Activated T-cell treated with anti-CD3 and anti-CD28 coated beads for 4 hours (primary cell): ENCODE measurements at regions not wholly inside any gene's neighbourhood (a gene's known extent, or its start where the extent isn't known, plus 50 kb on each side); places are given as distances from the start of the nearest gene placed in this dataset.

ENCODE experiments used
- DNase-seq: peaks from one replicate; pipeline ENCODE4 v3.0.0-alpha.2; 2020

- DNase-seq = no peak
These were observed 387.4 kb upstream of the KIF2A start for GRCh38 chr5:61918611-61919010.

- no peak for DNase-seq
These were observed 386.1 kb upstream of the KIF2A start for GRCh38 chr5:61919920-61920319.

- DNase-seq = no peak
These were observed 381.8 kb upstream of the KIF2A start for GRCh38 chr5:61924251-61924650.

DNA sequence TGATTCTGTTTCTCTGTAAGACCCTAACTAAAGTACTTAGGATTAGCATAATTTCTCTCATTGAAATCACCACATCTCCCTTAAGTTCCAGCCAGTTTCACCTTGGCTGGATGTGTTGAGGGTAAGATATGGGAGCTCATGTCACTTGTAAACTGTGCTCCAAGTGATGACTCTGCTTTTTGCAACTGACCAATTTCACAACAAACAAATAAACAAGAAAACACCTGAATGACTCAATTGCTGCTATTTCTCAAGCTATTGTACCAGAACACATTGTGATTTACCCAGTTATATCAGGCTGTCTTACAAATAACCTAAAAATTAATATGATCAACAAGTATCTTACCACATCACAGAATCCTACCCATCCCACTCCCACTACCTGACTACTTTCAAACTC lies 379.1 kb upstream of the KIF2A start:
- DNase-seq = no peak

DNA sequence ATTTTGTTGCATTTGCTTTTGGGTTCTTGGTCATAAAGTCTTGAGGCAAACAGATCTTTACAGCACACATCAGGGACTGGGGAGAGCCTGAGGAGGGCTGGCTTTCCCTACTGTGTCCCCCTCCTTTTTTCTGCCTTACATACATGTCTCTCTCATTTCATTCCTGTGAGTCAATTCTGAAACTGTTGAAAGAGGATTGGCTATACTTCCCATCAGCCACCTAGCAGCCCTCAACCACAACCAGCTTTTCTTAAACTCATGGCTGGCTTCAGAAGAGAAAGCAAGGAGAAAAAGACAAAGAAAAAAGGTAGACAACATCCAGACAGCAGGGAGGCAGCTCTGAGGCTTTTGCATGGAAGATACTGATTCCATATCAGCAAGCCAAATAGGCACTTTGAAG lies 374.8 kb upstream of the KIF2A start:
- DNase-seq = no peak

GRCh38 chr5:61933787-61934626 lies 372.0 kb upstream of the KIF2A start:
- no peak for DNase-seq

DNA sequence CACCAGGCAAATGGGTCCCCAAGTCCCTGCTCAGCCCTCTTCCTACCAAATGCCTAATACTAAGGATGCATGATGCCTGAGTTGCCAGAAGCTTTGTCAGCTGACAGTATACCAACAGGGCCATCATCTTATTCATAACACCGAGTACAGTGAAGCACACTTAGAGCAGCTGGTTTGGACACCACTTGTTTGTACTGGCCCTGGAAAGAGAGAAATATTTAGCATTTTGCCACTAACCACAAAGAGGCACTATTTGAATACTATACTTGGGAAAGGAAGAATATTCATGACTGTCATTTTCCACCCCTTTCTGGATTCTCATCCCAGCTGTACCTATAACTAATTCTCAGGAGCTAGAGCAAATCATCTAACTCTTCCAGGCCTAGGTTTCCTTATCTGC lies 364.4 kb upstream of the KIF2A start:
- no peak for DNase-seq

GRCh38 chr5:61942462-61943049 lies 363.4 kb upstream of the KIF2A start:
- no peak for DNase-seq

DNA sequence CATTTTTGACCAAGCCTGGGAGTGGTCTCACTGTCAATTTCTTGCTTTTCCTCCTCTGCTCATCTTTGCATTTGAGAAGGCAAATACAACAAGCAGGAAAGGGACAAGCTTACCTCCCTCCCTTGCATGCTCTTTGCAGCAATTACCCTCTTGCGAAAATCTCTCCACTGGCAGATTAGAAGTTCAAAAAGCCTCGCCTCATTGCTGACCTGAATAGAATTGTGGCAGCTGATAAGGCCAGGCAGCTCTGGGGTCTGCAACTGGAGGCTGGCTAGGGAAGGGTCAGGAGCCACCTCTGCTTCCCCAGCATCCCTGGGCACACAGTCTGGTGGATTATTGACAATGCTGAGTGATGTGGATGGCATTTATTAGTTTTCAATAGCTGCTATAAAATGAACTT lies 362.3 kb upstream of the KIF2A start:
- no peak for DNase-seq

GRCh38 chr5:61948151-61948550 lies 357.9 kb upstream of the KIF2A start:
- no peak for DNase-seq

DNA sequence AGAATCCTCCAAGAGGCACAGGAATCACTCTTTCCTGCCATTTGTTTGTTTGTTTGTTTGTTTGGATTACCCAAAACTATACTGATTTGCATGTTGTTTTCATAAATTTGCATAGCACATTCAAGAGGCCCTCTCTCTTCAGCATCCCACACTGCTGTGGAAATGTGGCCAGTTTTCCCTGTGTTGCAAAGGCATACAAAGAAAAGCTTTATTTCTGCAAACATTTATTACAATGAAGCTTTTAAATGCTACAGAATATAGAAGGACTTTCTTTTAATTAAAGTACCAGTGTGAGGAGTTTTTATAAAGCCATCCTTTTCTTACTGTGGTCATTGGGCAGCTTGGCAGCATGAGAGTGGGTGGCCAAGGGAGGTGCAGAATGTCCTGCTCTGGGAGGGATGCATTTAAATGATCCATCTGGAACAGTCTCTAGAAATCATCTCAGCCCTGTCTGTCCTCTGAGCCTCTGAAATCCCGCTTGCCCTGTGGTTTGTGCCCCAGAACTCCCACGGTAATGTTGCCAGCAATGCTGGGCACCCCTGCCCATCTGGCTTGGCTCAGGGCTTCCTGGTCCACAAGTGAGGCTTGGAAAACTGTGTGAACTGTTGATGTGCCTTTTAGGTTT lies 356.8 kb upstream of the KIF2A start:
- DNase-seq = no peak

DNA sequence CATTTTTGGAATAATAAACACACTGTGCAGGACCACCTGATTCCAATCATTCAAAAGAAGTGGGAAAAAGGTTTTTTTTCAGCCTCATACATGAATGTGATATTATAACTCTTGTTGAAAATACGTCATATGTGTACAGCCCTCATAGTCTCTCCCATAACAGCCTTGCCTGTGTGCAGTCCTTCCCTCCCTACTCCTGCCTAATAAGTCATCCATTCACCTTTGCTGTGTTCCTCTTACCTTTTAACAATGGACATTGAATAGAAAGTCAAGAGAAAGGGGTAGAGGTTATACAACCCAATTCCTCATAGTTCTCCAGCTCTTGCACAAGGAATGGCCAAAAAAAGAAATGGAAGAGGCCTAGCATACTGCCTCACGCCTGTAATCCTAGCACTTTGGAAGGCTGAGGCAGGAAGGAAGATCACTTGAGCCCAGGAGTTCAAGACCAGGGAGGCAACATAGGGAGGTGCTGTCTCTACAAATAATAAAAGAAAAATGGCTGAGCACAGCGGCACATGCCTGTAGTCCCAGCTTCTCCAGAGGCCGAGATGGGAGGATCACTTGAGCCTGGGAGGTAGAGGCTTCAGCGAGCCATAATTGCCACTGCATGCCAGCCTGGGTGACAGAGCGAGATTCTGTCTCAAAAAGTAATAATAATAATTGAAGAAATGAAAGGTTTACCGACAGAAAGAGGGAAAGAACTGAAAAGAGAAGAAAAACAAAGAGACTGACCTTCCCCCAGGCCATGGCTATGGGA lies 356.1 kb upstream of the KIF2A start:
- no peak for DNase-seq

DNA sequence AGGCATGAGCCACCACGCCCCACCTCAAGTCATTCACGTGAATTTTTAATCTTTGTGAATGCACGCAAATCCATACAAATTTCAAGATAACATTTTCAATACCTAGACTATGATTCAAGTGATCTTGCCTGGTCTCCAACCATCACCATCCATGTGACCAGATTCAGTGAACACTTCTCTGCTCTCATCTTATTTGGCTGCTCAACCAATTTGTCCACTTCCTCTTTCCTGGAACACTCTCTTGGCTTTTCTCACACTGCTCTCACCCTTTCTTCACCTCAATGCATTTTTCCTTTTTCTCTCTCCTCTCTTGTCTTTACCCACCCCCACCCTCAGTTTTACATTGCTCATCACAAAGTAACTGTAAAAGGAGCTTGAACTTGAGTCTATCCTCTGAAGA lies 354.7 kb upstream of the KIF2A start:
- no peak for DNase-seq

DNA sequence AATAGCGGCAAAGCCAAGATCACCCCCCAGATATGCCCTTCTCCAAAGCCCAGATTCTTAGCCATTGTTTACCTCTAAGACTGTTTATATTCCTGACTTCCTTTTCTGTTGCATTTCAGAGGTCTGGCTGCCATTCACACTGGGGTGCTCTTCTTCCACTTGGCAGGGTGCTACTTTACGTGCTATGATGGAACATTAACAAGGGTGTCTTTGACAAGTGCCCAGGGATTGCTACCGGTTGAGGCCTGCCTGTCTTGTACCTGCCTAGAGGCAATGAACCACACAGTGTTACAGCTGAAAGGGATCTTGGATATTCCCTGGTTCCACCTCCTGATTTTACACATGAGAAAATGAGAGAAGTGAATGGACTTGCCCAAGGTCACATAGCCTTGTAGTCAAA lies 352.1 kb upstream of the KIF2A start:
- DNase-seq = no peak

DNA sequence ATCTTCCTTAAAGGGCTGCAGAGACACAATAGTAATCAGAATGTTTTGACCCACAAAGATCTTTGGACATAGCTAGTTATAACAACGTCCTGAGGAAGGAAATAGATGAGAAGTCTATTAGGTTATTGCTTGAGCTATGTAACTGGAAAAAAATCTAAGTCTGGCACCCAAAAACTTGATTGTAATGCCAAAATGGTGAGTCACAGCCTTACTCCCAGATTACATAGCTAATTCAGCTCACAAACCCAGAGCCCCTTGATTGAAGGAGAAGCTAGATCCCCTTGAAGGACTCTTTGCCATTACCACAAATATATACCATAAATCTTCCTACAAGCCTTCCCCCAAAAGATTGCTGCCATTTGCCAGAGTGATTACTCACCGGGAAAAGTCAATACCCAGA lies 341.8 kb upstream of the KIF2A start:
- no peak for DNase-seq

DNA sequence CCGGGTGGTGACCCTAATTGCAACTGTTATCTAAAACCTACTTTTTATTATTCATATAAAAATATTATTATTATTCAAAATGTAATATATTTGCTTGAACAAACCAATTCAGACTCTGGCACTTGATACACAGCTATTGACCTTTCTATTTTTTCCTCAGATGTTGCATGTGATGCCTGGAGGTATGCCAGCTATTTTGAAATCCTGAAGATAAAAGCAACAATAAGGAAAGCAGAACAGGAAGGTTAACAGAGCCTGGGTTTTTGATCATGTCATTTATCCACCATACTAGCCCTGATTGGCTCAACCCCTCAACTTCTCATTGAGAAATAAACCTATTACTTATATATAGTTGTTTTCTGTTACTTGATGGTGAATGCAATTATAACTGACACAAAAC lies 340.9 kb upstream of the KIF2A start:
- DNase-seq = no peak

- DNase-seq = no peak
These were observed 340.5 kb upstream of the KIF2A start for GRCh38 chr5:61965490-61965889.

GRCh38 chr5:61966296-61966955 lies 339.6 kb upstream of the KIF2A start:
- DNase-seq = no peak

DNA sequence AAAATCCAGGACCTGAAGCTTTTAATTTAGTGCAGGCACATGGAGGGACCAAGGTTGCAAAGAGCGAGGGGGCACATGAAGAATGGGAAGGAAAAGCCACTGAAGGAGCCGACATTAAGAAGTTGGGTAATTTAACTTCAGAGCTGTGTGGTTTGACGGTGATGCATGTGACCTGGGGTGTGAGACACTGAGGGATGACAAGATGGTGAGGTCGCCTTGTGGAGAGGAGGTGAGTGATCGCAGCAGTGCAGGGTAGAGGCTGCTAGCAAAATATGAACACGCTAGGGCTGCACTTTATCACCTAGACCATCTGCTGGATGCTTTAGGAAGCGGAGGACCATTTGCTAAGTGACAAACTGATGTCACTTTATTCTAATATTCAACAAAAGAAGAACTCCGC lies 339.0 kb upstream of the KIF2A start:
- DNase-seq = no peak

GRCh38 chr5:61967681-61968080 lies 338.3 kb upstream of the KIF2A start:
- DNase-seq = no peak

GRCh38 chr5:61969347-61969746 lies 336.7 kb upstream of the KIF2A start:
- DNase-seq = no peak

DNA sequence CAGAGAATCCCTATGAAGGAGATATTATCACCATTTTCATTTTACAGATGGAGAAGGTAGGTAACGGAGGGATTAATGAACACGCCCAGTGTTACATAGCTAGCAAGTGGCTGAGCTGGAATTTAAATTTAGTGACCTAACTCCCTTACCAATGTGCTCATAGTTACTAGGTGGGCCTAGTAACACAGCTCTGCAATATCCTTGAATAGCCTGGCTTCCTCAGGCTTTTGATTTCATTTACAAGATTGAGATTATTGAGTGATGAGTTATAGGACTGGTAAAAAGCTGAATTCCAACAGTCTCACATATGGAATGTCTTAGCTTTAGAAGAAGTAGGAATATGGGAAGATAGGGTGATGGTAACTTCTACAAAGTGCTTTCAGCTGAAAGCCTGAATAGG lies 336.3 kb upstream of the KIF2A start:
- no peak for DNase-seq

- DNase-seq = no peak
These were observed 335.8 kb upstream of the KIF2A start for GRCh38 chr5:61970218-61970617.
